ENCODE measurements at regions not wholly inside any gene's neighbourhood (a gene's known extent, or its start where the extent isn't known, plus 50 kb on each side); places are given as distances from the start of the nearest gene placed in this dataset.

DNA sequence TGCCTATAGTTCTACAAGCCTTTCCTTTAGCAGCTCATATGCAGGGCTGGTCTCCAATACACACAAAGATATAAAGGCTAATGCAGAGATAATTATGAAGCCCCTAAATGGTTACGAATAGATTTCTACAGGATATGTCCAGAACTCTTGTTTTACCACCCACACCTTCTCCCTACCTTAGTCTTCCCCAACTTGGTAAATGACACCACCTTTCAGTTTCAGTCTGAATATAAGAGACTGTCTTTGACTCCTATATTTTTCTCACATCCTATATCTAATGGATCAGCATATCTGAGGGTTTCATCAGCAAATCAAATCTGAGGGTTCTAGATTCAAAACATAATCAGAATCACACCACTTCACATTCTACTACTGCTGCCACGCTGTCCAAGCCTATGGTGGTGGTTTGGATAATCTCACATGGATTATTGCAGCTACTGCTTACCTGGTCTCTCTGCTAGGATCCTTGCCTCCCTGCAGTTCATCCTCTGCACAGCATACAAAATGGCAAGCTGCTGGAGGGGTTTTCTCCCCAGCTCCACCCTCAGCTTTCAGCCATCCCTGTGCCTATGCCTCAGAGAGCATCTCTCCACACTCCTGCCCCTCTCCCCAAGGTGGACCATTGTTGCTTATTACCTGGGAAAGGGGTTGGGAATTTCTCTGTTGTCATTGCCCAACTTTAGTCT, 178.0 kb upstream of the SPOPL start:
- DNase-seq (ENCODE audit: insufficient read length, low spot score), result no peak
- TF ChIP-seq, protein P1, sequence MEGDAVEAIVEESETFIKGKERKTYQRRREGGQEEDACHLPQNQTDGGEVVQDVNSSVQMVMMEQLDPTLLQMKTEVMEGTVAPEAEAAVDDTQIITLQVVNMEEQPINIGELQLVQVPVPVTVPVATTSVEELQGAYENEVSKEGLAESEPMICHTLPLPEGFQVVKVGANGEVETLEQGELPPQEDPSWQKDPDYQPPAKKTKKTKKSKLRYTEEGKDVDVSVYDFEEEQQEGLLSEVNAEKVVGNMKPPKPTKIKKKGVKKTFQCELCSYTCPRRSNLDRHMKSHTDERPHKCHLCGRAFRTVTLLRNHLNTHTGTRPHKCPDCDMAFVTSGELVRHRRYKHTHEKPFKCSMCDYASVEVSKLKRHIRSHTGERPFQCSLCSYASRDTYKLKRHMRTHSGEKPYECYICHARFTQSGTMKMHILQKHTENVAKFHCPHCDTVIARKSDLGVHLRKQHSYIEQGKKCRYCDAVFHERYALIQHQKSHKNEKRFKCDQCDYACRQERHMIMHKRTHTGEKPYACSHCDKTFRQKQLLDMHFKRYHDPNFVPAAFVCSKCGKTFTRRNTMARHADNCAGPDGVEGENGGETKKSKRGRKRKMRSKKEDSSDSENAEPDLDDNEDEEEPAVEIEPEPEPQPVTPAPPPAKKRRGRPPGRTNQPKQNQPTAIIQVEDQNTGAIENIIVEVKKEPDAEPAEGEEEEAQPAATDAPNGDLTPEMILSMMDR (IDR thresholded peaks at IDR 0.05; ENCODE audit: insufficient read depth, missing control alignments), result no peak
- FAIRE-seq, result no peak

DNA sequence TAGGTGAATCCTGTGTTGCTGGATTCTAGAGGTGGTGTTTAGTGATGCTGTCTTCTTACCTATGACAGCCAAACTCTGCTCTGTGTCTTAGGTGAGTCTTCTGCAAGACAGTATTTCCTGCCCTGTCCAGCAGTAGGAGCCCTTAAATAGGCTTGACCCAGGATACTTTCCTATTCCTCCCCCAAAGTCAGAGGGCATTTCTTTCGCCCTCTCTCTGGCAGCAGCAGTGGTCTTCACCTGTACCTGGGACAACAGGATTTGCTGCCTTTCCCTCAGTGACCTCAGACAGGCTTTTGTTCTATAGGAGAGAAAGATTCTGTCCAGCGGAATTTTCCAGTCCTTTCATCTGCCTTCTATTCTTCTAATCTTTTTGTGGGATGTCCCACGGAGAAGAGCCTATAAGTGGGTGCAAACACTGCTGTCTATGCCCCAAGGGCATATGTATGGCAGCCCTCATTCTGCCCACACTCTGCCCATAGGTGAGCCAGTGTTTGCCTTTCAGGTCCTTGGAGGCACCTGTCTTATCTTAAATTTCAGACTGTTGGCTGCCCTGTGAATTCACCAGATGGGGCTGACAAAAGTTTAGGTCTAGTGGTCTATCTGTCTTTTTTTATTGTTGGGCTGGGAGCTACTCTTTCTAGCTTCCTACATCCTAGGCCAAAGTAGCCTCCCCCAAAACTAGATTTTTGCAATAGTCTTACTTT, 177.3 kb upstream of the SPOPL start:
- TF ChIP-seq, protein P1 (IDR thresholded peaks at IDR 0.05; ENCODE audit: insufficient read depth, missing control alignments), result no peak
- no peak for FAIRE-seq
- DNase-seq (ENCODE audit: insufficient read length, low spot score), result no peak

DNA sequence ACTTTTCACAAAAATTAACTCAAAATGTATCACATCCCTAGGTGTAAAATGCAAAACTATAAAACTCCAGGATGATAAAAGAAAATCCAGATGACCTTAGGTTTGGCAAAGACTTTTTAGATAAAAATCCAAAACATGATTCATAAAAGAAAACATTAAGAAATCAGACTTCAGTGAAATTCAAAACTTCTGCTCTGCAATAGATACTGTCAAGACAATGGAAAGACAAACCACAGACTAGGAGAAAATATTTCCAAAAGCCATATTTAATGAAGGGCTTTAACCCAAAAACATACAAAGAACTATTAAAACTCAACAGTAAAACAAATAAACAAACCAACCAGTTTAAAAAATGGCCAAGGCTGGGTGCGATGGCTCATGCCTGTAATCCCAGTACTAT, 173.6 kb upstream of the SPOPL start:
- TF ChIP-seq, protein P1 (IDR thresholded peaks at IDR 0.05; ENCODE audit: insufficient read depth, missing control alignments), result no peak
- FAIRE-seq (no peak), DNase-seq (ENCODE audit: insufficient read length, low spot score) (no peak)

DNA sequence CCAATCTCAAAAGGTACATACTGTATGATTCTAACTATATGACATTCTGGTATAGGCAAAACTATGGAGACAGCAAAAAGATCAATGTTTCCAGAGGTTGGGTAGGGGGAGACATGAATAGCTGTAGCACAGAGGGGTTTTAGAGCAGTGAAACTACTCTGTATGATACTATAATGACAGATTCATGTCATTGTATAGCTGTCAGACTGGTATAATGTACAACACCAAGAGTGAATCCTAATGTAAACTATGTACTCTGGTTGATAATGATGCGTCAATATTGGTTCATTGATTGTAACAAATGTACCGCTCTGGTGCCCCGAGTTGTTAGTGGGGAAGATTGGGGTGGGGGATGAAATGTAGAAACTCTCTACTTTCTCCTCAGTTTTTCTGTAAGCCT, 172.4 kb upstream of the SPOPL start:
- TF ChIP-seq, protein P1 (IDR thresholded peaks at IDR 0.05; ENCODE audit: insufficient read depth, missing control alignments), result no peak
- FAIRE-seq, result no peak

DNA sequence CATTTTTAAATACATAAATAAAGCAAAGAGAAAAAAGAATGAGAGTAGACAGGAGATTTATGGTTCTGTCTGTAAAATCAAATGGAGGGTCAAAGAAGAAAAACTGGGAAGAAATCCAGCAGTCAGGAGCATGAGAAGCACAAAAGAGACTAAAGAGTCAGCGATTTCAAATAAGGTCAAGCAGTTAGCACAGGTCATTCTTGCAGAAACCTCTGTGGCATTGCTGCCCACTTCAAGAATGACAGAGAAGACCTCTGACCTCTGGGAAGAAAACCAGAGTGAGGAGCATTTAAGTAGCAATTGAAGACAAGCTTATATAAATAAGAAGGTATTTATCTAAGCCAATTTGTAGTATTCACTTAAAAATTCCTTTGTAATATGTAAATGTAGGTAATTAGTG, 172.0 kb upstream of the SPOPL start:
- FAIRE-seq, result no peak
- TF ChIP-seq, protein P1 (IDR thresholded peaks at IDR 0.05; ENCODE audit: insufficient read depth, missing control alignments), result no peak
- no peak for DNase-seq (ENCODE audit: insufficient read length, low spot score)

More for the DNA sequence above, 172.4 kb upstream of the SPOPL start:
- DNase-seq (ENCODE audit: insufficient read length, low spot score), result no peak

DNA sequence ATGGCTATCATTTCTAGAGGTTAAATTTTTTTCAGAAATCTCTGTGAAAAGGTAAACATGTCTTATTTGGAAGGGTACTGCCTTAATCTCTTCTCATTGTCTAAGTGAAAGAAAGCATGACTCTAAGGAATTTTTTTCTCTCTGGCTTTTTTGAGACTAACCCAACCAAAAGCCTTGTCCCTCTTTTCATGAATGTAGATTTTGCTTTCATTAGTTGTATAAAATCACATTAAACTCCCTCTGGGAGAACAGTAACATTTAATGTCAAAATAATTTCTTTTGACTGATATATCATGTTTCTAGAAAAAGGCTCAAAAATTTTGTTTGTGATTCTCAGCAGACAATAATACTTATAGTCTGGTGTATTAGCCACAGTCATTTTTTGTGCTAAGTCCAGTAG, 168.4 kb upstream of the SPOPL start:
- TF ChIP-seq, protein P1 (IDR thresholded peaks at IDR 0.05; ENCODE audit: insufficient read depth, missing control alignments), result no peak
- no peak for FAIRE-seq

DNA sequence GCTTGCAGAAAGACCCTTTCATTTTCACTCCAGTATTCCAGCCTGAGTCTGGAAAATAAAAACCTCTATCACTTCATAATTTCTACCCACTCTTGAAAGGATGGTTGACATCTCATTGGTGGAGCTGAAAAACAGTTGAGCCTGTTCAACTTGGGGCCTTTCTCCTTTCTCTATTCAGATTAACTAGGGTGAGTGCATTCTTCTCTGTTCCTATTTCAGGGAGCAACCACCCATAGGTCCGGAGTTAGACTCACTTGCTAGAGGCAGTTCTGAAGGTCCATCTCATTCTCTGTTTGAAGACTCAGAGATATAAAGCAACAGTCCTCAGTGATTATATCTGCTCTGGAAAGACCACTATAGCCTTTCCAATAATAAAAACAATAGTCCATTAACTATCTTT, 167.9 kb upstream of the SPOPL start:
- FAIRE-seq, result no peak
- TF ChIP-seq, protein P1 (IDR thresholded peaks at IDR 0.05; ENCODE audit: insufficient read depth, missing control alignments), result no peak
- DNase-seq (ENCODE audit: insufficient read length, low spot score), result no peak

More for the DNA sequence above, 168.4 kb upstream of the SPOPL start:
- no peak for DNase-seq (ENCODE audit: insufficient read length, low spot score)

Data from D721Med (cell line).